Activated CD8-positive, alpha-beta memory T cell treated with anti-CD3 and anti-CD28 coated beads for 48 hours (primary cell): ENCODE measurements at regions not wholly inside any gene's neighbourhood (a gene's known extent, or its start where the extent isn't known, plus 50 kb on each side); places are given as distances from the start of the nearest gene placed in this dataset.
A peak's percentile ranks its signal among the peaks of the same experiment; 100 is the strongest.

Experiments
- DNase-seq, 3 experiments: peaks; one replicate each; pipeline ENCODE4 v3.0.0-alpha.2; 2020; ENCODE audit warnings: low read depth in 2 of 3, low spot score in 2 of 3

DNA sequence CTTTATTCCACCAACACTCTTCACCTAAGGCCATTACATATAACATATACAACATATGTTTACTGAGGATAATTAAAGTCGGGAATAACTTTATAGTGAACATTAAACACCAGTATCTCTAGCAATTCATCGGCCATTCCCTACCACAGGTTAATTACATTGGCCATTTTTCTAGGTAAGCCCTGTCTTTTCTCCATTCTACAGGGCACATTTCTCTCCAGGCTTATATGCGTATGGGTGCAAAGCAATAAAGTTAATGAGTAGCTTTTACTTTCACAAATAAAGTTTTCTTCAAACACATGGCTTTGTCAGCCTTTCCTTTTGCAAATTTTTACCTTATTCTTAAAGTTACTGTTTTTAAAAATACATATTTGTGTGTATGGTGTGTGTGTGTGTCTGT, 111.9 kb upstream of the IQCM start:
- DNase-seq: no peak

DNA sequence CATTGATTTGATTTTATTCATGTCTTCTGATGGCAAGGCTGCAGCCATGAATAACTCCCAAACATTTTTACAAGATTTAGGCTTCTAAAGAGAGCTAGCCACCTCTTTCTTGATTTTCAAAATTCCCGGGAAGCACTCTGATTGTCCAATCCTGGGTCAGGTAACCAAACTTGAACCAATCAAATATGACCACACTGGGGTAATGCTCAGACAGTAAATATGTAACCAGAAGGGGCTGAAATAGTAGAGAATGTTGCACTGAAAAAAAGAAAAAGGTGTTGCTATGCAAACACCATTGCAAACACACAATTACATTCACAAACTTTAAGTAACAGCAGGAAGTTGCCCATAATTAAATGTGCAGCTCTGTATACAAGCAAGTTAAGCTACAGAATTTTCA, 112.9 kb upstream of the IQCM start:
- no peak for DNase-seq

DNA sequence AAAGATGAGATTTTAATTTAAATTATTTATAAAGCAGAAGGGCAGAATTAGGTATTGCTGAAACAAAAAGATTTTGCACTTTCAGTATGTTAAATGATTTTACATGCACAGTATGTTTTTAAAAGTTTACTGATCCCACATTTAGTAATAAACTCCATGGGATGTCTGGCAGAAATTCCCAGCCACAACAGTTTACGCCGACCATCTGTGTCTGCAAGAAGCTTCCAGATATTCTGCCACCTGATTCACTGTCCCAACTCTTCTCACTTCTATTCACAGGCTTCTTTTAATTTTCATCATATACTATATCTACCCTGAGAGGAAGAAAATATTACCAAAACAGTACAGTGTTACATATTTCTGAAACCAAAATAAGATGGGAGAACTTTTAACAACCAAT, 115.8 kb upstream of the IQCM start:
- no peak for DNase-seq

DNA sequence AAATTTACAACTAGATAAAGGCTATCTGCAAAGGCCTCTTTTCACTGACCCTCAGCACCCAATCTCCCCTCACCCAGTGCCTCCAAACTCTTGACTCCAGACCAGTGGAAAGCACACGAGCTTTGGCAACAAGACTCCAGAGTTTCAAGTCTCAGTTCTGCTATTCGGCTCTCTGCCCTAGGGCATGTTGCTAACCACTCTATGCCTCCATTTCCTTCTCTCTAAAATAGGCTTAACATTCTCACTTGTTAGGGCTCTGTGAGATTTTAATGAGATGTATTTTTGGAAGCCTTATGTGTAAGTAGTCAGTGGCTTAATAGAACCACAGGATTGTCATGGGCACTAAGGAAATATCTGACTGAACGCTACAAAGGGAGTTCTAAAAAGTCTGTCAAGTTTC, 116.5 kb upstream of the IQCM start:
- no peak for DNase-seq

DNA sequence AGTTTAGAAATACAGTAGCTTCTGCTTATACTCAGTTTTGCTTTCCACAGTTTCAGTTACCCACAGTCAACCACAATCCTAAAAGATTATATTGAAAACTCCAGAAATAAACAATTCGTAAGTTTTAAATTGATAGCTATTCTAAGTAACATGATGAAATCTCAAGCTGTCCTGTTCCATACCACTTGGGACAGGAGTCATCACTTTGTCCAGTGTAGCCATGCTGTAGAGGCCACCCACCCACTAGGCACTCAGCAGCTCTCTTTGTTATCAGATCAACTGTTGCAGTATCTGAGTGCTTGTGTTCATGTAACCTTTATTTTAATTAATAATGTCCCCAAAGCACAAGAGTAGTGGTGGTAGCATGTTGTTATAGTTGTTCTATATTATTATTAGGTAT, 117.5 kb upstream of the IQCM start:
- DNase-seq: no peak

DNA sequence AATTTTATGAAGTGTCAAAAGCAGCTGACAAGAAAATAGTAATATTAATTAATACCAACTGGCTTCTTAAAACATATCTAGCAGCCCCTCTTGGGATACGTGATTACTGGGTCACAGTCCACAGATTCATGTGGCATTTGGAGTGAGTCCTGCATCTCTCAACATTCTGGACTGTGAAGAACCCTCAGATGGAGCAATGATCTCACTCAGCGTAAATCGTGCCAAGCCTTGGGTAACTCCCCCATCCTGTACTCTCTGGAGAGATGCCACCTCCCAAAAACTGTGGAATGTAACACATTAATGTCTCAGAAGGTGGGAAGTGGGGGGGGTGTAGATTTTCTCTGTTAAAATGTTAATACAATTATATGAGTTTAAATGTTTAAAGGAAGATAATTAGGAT, 118.2 kb upstream of the IQCM start:
- DNase-seq: no peak

DNA sequence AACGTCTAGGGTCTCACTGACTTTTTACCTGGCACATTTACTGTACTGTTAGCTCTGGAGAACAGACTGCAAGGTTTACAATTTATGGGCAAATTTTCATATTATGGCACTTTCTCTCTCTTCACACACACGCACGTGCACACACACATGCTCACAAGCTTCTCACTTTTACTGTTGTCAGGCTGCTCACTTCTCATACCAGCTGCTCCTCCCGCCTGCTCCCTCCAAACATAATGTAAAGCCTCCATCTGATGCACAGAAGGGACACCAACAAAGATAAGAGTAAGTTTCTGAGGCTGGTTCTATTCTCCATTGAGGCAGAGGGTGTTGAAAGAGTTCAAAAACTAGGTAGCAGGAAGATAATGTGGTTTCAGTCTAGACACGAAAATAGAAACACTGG, 128.9 kb upstream of the DCLK2 start:
- DNase-seq: no peak

DNA sequence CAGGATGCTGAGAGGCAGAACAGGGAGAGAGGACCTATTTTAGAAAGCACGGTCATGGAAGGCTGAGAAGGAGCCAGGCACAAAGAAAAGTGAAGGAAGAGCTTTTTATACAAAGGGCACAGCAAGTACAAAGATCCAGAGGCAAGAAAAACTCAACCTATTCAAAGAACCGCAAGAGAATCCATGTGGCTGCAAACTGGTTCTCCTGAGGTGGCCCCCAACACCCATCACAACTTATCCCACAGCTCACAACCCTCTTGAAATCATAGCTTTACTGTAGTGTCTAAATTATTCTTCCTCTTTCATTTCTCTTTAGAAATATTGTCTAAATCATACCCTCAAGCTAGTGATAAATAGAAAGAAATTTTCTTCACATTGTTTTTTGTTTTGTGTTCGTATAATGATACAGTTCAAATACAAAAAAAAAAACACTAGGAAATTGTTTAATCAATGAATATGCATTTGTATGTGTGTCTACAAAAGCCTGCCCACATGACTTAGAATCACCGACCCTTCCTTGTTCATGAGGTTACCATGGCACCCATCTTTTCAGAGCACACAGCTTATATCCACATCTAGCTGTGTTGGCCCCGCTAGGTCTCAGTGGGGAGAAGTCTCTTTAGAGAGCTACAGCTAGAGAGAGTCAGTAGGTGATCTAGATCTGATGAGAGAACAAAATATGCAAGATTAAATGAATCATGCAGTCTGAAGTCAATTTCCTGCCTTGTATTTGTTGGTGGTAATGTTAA, 126.9 kb upstream of the DCLK2 start:
- DNase-seq: no peak

DNA sequence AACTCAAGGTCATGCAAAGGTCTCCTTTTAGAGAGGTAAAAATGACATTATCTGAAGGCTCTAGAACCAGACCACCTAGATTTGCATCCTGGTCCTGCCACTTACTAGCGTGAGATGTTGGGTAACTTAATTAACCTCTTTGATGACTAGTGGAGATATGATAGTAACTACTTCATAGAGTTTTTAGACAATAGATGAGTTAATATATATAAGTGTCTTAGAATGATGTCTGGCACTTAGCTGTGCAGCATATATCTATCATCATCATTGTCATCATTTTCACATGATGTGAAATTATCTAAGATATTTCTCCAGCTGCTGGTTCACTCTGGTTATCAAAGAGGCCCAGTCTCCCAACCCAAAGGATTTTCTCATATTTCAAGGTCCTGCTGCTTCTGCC, 126.1 kb upstream of the DCLK2 start:
- DNase-seq: no peak

DNA sequence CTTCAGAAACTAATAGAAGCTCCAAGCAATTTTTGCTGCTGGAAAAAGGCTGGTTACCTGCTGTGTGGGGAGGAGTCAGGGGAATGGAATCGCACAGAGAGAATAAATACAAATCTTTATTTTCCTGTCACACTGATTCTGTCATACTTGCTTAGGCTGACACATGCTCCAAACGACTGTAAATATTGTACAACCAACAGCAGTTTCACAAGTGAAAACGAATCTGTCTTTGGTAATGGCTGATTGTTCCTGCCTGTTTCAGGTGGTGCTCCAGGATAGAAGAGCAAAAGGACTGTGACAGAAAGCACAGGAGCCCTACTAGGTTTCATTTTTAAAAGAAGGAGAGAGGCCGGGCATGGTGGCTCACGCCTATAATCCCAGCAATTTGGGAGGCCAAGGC, 125.5 kb upstream of the DCLK2 start:
- DNase-seq: no peak

DNA sequence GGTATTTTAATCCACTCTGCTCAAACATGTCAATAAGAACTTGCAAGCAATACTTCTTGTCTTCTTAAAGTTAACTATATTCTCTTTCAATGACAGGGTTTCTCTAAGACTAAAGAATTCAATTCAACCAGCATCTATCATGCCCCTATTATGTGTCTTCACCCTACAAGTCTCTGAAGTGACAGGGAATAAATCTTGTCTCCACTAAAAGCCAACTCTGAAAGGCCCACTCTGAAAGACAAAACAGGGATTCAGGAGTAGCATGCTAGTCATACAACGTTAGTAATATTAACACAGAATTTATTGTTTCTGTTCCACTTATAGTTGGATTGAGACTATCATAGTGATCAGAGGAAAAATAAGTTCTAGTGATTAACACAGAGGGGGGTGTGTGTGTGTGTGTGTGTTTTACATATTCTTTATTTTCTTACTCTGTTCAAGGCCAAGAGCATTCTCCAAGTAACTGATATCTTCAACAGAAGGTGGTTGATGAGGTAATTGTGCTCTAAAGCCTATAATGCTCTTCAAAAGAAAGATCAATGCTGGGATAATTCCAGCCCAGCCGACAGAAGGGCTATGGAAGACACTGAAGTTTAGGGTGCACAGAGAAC, 122.4 kb upstream of the DCLK2 start:
- DNase-seq: no peak

DNA sequence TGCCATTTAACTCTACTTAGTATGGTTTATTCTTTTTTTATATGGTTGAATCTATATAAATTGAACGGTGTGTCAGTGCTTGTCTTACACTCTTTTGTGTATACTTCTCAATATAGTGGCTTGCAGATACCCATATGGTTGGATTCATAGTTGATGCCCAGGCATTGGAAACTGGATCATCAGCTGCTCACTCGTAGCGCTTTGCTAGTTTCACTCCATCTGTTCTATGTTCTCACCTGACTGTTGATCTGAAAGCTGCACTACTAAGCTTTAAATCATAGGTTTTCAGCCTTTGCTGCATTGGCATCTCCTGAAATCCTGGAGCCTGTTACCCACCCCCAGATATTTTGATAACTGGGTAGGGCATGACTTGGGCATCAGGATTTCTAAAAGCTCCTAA, 121.6 kb upstream of the DCLK2 start:
- no peak for DNase-seq

DNA sequence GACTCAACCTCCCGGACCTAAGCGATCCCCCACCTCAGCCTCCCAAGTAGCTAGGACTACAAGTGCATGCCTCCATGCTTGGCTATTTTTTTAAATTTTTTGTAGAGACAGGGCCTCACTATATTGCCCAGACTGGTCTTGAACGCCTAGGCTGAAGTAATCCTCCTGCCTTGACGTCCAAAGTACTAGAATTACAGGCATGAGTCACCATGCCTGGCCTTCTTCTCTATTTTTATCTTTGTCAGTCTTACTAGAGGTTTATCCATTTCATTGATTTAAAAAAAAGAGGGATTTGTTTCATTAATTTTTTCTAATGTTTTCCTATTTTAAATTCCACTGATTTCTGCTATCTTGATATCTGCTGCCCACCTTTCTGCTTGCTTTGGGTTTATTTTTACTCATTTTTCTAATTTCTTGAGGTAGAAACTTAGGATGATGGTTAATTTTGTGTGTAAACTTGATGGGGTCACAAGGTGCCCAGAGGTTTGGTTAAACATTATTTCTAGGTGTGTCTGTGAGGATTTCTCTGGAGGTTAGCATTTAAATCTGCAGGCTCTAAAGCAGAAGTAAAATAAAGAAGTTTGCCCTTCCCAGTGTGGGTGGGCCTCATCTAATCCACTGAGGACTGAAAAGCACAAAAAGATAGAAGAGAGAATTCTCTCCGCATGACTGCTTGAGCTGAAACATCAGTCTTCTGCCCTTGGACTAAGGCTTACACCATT, 116.2 kb upstream of the DCLK2 start:
- no peak for DNase-seq

DNA sequence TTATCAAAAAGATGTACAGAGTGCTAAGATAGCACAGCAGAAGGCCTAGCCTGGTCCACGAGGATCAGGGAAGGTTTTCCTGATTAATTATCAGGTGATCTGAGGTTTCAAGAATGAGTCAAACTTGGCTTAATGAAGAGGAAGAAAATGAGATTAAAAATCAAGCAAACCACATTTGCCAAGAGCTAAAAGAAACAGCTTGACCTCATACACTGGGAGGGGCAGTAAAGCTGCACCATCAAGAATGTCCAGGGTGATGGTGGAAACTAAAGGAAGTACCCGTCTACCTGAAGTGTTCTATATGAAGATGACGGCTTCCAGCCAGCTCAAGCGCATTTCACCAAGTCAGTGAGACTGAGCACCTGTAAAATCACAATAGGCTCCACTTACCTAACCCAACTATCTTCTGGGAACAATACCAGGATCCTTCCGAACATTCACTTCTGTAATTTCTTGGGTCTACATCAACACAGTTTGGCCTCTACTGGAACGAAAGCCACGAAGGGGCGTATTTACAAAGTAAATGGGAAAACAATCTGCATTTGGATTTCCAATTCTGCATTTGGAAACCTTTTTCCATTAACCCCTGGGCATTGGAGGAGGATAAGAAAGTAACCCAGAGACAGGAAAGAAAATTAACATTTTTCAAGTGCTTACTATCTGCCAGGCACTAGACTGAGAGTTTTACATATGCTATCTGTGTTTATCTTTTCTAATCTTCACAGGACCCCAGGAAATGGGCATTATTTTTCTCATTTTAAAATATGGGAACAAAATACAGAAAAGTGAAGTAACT, 114.0 kb upstream of the DCLK2 start:
- no peak for DNase-seq

DNA sequence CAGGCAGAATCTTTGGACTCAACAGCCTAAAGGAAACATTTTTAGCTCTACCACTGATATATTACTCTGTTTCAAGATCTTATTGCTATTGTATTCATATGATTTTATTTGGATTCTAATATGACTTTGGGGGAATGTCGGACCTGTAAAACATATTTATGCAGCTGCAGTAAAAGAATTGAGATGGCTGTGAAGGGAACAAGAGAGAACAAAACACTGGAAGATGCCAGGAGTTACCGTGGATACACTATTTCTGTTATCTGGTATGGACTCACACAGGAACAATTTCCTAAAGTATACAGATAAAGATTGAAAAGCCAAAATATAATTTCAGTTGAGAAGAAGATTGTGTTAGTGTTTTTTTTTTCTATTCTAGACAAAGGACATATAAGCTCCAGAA, 113.0 kb upstream of the DCLK2 start:
- DNase-seq: no peak

DNA sequence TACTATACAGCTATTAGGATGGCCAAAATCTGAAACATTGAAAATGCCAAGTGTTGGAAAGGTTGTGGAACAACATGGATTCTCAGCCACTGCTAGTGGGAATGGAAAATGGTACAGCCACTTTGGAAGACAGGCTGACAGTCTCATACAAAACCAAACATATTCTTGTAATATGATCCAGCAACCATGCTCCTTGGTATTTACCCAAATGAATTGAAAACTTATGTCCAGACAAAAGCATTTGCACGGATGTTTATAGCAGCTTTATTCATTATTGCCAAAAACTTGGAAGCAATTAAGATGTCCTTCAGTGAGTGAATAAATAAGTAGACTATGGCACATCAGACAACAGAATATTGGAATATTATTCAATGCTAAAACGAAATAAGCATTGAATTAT, 105.8 kb upstream of the DCLK2 start:
- no peak for DNase-seq

DNA sequence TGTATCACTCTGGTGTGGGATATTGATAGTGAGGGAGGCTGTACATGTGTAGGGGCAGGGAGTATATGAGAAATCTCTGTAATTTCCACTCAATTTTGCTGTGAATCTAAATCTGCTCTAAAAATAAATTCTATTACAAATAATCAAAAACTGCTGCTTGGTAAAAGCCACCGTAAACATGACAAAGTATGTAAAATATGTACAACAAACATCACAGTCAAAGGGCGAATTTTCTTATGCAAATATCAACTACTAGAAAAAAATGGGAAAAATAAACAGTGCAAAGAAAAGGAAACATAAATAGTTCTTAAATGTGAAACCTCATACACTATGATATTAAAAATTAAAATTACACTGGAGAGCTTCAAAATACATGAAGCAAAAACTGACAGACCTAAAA, 105.1 kb upstream of the DCLK2 start:
- DNase-seq: no peak

DNA sequence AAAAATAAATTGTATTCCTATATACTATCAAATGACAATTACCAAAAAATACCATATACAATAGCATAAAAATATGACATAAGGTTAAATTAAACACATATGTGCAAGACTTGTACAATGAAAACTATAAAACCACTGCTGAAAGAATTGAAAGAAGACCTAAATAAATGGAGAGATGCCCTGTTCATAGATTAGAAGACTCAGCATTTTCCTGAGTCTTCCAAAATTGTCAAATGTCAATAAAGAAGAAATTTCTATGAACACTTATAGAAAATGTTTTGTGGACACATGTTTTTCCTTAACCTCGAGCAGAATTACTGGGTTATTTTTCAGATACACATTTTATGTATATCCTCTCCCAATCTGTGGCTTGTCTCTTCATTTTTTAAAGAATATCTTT, 103.1 kb upstream of the DCLK2 start:
- no peak for DNase-seq

DNA sequence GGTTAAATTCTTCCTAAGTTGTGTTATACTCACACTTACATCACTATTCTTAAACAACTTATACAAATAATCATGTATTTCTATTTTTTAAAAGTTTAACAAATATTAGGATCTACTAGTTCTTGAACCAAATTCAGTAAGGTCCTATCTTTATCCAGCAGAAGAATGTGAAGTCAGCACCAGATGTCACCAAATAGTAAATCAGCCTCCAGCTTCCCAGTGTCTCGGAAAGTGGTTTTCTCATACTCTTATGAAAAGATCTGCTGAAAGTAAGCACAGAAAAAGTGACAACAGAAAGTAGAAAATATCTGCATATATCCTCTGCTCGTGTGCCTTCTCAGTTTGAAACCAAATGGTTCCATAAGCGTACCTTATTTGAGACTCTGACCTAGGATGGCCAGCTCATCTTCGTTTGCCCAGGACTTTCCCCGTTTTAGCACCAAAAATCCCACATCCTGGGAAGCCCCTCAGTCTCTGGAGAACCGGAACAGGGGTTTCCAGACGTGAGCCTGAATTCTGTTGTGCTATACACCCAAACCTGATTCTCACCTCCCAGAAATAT, 98.0 kb upstream of the DCLK2 start:
- DNase-seq: no peak

DNA sequence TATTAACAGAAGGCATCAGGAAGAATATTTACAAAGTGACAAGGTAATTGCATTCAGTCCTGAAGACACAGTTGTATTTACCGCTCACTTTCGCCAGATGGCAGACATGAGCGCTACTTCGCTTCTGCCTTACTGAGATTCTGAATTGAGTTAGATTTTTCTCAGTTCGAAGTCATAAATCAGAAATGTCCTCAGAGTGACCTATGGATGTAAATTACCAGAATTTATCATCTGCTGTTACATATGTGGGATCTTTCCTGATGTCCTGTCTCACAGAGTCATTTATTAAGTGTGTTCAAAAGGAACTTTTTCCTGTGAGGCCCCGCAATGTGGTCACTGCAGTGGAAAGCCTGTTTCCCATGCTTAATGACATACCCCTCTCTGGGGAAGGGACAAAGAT, 97.3 kb upstream of the DCLK2 start:
- peak in 1 of 3 experiments; percentile 11 for DNase-seq

DNA sequence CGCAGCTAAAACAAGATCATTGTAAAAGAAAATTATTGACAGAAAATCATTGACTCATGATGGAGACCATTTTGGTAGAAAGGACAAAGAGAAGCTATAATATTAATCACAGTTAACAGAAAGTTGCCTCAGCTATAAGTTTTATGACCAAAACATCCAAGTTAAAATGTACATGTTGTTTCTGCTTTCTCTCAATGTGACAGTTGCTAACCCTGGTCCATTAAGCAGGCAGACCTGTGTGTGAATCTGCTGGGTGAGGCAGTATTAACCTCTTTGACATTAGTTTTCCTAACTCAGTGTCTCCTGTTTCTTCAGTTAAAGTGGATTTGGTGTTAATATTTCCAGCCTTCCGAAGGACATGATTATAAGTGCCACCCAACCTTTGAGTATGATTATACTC, 94.8 kb upstream of the DCLK2 start:
- no peak for DNase-seq
